B cell (primary cell): ENCODE measurements at regions not wholly inside any gene's neighbourhood (a gene's known extent, or its start where the extent isn't known, plus 50 kb on each side); places are given as distances from the start of the nearest gene placed in this dataset.

Experiments
- EZH2 ChIP-seq: IDR thresholded peaks from 2 replicates; pipeline ENCODE4 v1.6.1; 2012; ENCODE audit warnings: borderline replicate concordance, low read depth, mild to moderate bottlenecking, moderate library complexity, low read length; ENCODE audit not compliant: insufficient read depth, poor library complexity, severe bottlenecking
- TF ChIP-seq, protein P1 (sequence below): fragments of 200-600 bp; IDR thresholded peaks from one replicate; pipeline ENCODE4 v1.8.0; 2022; ENCODE audit warnings: antibody characterized with exemption, mild to moderate bottlenecking

DNA sequence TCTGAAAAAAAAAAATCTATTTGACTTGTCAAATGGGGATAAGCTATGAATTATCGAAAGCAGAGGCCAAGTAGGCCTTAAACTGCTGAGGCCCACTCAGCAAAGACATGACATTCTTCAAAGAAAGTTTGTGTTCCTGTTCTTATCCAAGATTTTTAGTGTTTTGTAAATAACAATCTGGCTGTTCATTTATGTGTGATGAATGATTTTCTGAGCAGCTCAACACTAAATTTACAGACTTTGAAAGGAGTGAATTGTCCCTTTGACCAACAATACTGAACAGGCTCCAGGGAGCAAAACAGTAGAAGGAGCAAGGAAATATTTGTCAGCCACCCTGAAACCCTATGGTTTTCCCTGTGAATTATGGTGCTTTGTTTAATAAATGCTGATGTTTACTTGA is 512.6 kb upstream of the NAALADL2 start:
- TF ChIP-seq, protein P1, sequence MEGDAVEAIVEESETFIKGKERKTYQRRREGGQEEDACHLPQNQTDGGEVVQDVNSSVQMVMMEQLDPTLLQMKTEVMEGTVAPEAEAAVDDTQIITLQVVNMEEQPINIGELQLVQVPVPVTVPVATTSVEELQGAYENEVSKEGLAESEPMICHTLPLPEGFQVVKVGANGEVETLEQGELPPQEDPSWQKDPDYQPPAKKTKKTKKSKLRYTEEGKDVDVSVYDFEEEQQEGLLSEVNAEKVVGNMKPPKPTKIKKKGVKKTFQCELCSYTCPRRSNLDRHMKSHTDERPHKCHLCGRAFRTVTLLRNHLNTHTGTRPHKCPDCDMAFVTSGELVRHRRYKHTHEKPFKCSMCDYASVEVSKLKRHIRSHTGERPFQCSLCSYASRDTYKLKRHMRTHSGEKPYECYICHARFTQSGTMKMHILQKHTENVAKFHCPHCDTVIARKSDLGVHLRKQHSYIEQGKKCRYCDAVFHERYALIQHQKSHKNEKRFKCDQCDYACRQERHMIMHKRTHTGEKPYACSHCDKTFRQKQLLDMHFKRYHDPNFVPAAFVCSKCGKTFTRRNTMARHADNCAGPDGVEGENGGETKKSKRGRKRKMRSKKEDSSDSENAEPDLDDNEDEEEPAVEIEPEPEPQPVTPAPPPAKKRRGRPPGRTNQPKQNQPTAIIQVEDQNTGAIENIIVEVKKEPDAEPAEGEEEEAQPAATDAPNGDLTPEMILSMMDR, result no peak
- TF ChIP-seq EZH2, result no peak
